SH-SY5Y (cell line): ENCODE measurements at regions not wholly inside any gene's neighbourhood (a gene's known extent, or its start where the extent isn't known, plus 50 kb on each side); places are given as distances from the start of the nearest gene placed in this dataset.

Experiments used
- GATA2 ChIP-seq: IDR thresholded peaks from 2 replicates; pipeline ENCODE4 v1.6.1; 2011; ENCODE audit warnings: mild to moderate bottlenecking, low read depth, low read length
- GATA3 ChIP-seq: IDR thresholded peaks from 2 replicates; pipeline ENCODE4 v1.6.1; 2011; ENCODE audit warnings: low read depth, mild to moderate bottlenecking, low read length, moderate library complexity

GRCh38 chrX:43025806-43026315, 247.9 kb upstream of the PPP1R2C start:
- no peak for TF ChIP-seq GATA2
- no peak for TF ChIP-seq GATA3

- no peak for TF ChIP-seq GATA2
- TF ChIP-seq GATA3 = no peak
Measured at GRCh38 chrX:43064096-43064495, 286.1 kb upstream of the PPP1R2C start.

GRCh38 chrX:43065978-43066377, 288.0 kb upstream of the PPP1R2C start:
- no peak for TF ChIP-seq GATA2
- TF ChIP-seq GATA3 = no peak

- TF ChIP-seq GATA3 (no peak), GATA2 (no peak)
Measured at GRCh38 chrX:43068639-43069038, 290.7 kb upstream of the PPP1R2C start.

- TF ChIP-seq GATA2 = no peak
- no peak for TF ChIP-seq GATA3
Measured at GRCh38 chrX:43083016-43083415, 305.1 kb upstream of the PPP1R2C start.

- no peak for TF ChIP-seq GATA2
- no peak for TF ChIP-seq GATA3
Measured at GRCh38 chrX:43087830-43088229, 309.9 kb upstream of the PPP1R2C start.

- no peak for TF ChIP-seq GATA2
- TF ChIP-seq GATA3 = no peak
Measured at GRCh38 chrX:43096830-43097229, 318.9 kb upstream of the PPP1R2C start.

- TF ChIP-seq GATA3 = no peak
- no peak for TF ChIP-seq GATA2
Measured at GRCh38 chrX:43106009-43106408, 328.0 kb upstream of the PPP1R2C start.

GRCh38 chrX:43108828-43109227, 330.9 kb upstream of the PPP1R2C start:
- no peak for TF ChIP-seq GATA3
- no peak for TF ChIP-seq GATA2

GRCh38 chrX:43121637-43122036, 343.7 kb upstream of the PPP1R2C start:
- TF ChIP-seq GATA2 = no peak
- TF ChIP-seq GATA3 = no peak

GRCh38 chrX:43139645-43140044, 361.7 kb upstream of the PPP1R2C start:
- TF ChIP-seq GATA2 (no peak), GATA3 (no peak)

GRCh38 chrX:43140582-43140981, 362.6 kb upstream of the PPP1R2C start:
- TF ChIP-seq GATA2 = no peak
- TF ChIP-seq GATA3 = no peak

- TF ChIP-seq GATA2 (no peak), GATA3 (no peak)
Measured at GRCh38 chrX:43141885-43142284, 363.9 kb upstream of the PPP1R2C start.

- TF ChIP-seq GATA3 (no peak), GATA2 (no peak)
Measured at GRCh38 chrX:43148305-43148704, 370.3 kb upstream of the PPP1R2C start.

- TF ChIP-seq GATA2 (no peak), GATA3 (no peak)
Measured at GRCh38 chrX:43165343-43165920, 387.5 kb upstream of the PPP1R2C start.

GRCh38 chrX:43166874-43167273, 388.9 kb upstream of the PPP1R2C start:
- TF ChIP-seq GATA2 = no peak
- no peak for TF ChIP-seq GATA3
